ENCODE measurements at regions not wholly inside any gene's neighbourhood (a gene's known extent, or its start where the extent isn't known, plus 50 kb on each side); places are given as distances from the start of the nearest gene placed in this dataset.

DNA sequence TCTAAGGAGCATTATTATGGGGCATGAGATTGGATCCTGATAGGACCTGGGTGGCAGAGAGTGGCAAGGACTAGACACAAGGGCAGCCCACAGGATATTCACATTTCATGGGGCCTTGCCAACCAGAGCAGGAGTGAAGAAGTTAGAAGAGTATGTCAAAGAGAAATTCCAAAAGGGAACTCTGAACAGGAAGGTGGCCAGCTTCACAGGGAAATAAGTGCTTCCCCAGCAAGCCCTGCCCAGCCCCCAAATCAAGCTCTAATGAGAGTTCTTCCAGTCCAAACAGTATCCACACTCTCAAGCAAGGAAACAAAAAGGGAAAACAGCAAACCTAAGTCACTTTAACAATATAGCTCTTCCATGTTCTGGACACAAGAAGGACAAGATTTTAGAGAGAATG lies 130.2 kb upstream of the COL8A1 start:
- no peaks in the 10 kb centered on the region for H3K9me3 ChIP-seq
- no peak for ATAC-seq
- H3K27ac ChIP-seq = no peak overlapping the region
- TF ChIP-seq, protein P1, sequence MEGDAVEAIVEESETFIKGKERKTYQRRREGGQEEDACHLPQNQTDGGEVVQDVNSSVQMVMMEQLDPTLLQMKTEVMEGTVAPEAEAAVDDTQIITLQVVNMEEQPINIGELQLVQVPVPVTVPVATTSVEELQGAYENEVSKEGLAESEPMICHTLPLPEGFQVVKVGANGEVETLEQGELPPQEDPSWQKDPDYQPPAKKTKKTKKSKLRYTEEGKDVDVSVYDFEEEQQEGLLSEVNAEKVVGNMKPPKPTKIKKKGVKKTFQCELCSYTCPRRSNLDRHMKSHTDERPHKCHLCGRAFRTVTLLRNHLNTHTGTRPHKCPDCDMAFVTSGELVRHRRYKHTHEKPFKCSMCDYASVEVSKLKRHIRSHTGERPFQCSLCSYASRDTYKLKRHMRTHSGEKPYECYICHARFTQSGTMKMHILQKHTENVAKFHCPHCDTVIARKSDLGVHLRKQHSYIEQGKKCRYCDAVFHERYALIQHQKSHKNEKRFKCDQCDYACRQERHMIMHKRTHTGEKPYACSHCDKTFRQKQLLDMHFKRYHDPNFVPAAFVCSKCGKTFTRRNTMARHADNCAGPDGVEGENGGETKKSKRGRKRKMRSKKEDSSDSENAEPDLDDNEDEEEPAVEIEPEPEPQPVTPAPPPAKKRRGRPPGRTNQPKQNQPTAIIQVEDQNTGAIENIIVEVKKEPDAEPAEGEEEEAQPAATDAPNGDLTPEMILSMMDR (IDR thresholded peaks at IDR 0.05) = no peak
- no peak for DNase-seq
- intact Hi-C loops (cut with DNase I) = no loop called here
- H3K27me3 ChIP-seq (ENCODE audit: low read depth) = no peaks in the 10 kb centered on the region
- H3K36me3 ChIP-seq = no peaks in the 10 kb centered on the region
- H3K4me3 ChIP-seq = no peak overlapping the region
- peaks cover 9% of the 10 kb centered on the region for H3K4me1 ChIP-seq

DNA sequence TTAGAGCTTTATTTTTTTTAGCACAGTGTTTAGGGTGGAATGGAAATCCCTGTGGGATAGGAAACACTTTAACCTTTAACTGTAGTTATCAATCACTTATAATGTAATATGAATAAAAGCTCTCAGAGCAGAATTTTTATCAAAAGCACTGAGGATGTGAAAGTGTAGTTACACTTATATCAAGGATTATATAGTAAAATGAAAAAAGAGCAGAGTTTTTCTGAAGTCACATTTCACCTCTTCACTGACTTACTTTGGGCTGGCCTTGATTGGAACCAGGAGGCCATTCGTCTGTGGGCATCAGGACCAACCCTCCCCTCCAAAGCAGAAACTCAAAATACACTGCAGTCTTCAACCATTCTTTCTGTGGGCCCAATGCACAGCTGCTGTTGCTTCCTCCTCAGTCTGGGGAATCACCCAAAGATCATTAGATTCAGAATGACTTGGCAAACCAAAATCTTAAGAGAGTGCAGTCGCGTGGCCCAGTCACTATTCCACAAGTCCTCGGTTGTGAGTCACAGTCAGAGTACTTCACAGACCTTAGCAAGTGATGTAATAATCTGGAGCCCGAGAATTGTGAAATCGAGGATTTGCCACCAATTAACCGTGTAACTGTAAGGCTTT lies 132.6 kb upstream of the COL8A1 start:
- peak; percentile 75 to 86 for ATAC-seq
- TF ChIP-seq, protein P1 (IDR thresholded peaks at IDR 0.05) = no peak
- no peak overlapping the region for H3K4me3 ChIP-seq
- peaks cover 12% of the 10 kb centered on the region for H3K4me1 ChIP-seq
- no peaks in the 10 kb centered on the region for H3K27me3 ChIP-seq (ENCODE audit: low read depth)
- intact Hi-C loops (cut with DNase I) = no loop called here
- no peaks in the 10 kb centered on the region for H3K9me3 ChIP-seq
- H3K27ac ChIP-seq = no peak overlapping the region
- H3K36me3 ChIP-seq = no peaks in the 10 kb centered on the region
- DNase-seq = peak; percentile 51

DNA sequence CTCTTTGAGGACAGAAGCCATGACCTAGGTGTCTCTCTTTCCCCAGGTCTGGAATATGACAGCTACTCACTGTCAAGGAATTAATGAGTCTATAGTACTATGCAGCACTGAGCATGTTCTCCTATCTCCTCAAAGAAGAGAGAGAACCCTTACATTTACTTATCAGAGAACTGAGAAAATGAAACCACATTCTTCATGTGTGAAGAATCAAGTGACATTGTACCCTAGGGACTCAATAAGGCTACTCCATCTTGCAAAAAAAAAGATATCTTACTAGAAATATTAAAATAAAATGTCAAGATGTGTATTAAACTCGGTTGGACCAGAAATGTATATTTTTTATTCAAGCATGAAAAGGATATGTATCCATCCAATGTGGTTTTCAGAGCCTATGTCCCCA lies 133.2 kb upstream of the COL8A1 start:
- Histone ChIP-seq H3K9me3 (no peaks in the 10 kb centered on the region), H3K4me1 (peaks cover 12% of the 10 kb centered on the region), H3K27me3 (ENCODE audit: low read depth) (no peaks in the 10 kb centered on the region), H3K4me3 (no peak overlapping the region), H3K27ac (no peak overlapping the region), H3K36me3 (no peaks in the 10 kb centered on the region)
- TF ChIP-seq, protein P1 (IDR thresholded peaks at IDR 0.05) = no peak
- DNase-seq = no peak
- no peak for ATAC-seq
- intact Hi-C loops (cut with DNase I) = no loop called here

DNA sequence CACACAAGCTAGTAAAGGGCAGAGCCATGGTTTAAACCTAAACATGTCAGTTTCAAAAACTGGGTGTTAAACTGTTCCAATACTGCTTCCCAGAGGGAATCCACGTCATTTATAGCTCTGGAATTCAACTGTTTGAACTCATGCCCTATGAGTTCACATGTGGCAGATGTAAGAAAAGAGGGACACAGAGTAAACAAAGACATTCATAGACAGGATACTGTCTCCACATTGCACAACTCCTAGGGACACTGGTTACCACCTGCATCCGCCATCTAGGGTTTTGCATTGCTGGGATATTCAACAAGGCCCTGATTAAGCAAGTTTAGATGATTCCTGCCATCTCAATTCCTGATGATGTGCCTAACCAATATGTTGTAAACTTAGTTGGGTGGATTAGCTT lies 134.1 kb upstream of the COL8A1 start:
- TF ChIP-seq, protein P1 (IDR thresholded peaks at IDR 0.05) = no peak
- Histone ChIP-seq H3K27me3 (ENCODE audit: low read depth) (no peaks in the 10 kb centered on the region), H3K27ac (peak overlapping the region; percentile 32), H3K4me3 (no peak overlapping the region), H3K36me3 (no peaks in the 10 kb centered on the region), H3K9me3 (no peaks in the 10 kb centered on the region), H3K4me1 (peaks cover 18% of the 10 kb centered on the region)
- ATAC-seq (no peak), DNase-seq (no peak)
- intact Hi-C loops (cut with DNase I) = no loop called here

DNA sequence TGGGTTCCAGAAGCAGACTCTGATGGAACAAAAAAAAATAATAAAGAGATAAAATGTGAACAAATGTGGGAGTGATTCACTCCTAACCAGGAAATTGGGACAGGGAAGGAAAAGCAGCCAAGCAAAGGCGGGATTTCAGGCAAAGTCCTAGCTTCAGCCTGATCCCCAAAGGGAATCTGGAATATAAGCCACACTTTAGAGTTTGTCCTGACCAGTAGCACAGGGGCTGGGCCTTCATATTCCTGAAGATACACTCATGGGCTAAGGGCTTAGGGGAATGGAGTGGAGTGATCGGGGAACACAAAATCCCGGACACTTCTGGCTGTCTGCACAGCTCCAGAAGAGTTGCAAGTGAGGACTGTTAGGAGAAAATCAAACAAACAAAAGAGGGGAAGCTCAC lies 135.0 kb upstream of the COL8A1 start:
- Histone ChIP-seq H3K27me3 (ENCODE audit: low read depth) (no peaks in the 10 kb centered on the region), H3K4me3 (no peak overlapping the region), H3K27ac (peak overlapping the region; percentile 32), H3K4me1 (peaks cover 18% of the 10 kb centered on the region), H3K9me3 (no peaks in the 10 kb centered on the region), H3K36me3 (no peaks in the 10 kb centered on the region)
- intact Hi-C loops (cut with DNase I) = no loop called here
- DNase-seq (no peak), ATAC-seq (no peak)
- TF ChIP-seq, protein P1 (IDR thresholded peaks at IDR 0.05) = no peak
